ENCODE measurements at regions not wholly inside any gene's neighbourhood (a gene's known extent, or its start where the extent isn't known, plus 50 kb on each side); places are given as distances from the start of the nearest gene placed in this dataset.

DNA sequence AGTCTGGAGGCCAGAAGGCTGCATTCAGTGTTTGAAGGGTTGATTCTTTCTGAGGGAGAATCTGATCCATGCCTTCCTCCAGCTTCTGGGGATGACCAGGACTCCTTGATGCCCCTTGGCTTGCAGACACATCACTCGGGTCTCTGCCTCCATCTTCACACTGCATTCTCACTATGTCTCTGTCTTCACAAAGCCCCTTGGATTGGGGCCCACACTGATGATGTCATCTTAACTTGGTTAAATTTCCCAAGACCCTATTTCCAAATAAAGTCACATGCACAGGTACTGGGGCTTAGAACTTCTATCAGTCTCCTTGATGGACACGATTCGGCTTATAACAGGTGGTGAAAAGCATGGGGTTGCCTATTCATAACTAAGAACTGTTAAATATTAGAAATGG is 112.1 kb upstream of the MYOCD start:
- Histone ChIP-seq H3K9me2 (no peaks in the 10 kb centered on the region), H3K36me3 (replicated peaks in 1 of 2; ENCODE audit: control insufficient read depth in 1 of 2, insufficient read depth in 2 of 2, low read length in 1 of 2) (no peaks in the 10 kb centered on the region), H3F3A (replicated peaks; ENCODE audit: insufficient read depth) (no peaks in the 10 kb centered on the region), H3K27me3 (ENCODE audit: insufficient read depth) (peaks cover 9% of the 10 kb centered on the region; the same call in 1 of the 2 replicates), H3K4me3 (ENCODE audit: low read depth in 2 of 2, low read length in 1 of 2) (no peak overlapping the region), H3K27ac (ENCODE audit: low read depth in 2 of 2, low read length in 1 of 2) (no peak overlapping the region), H3K9me3 (no peaks in the 10 kb centered on the region), H3K4me1 (ENCODE audit: control insufficient read depth in 1 of 2, insufficient read depth in 2 of 2, low read depth in 1 of 2, low read length in 1 of 2) (no peaks in the 10 kb centered on the region), H2AFZ (ENCODE audit: low read depth) (no peak overlapping the region), H4K20me1 (ENCODE audit: insufficient read depth) (no peaks in the 10 kb centered on the region), H3K9ac (no peak overlapping the region), H3K79me2 (ENCODE audit: insufficient read depth) (no peaks in the 10 kb centered on the region), H3K4me2 (no peak overlapping the region)
- CTCF ChIA-PET: no interaction called here
- WGBS (ENCODE audit: low lambda C conversion rate): 13% methylated on average over 3 of the region's 3 CpGs
- DNase-seq: no peak
- TF ChIP-seq NRF1 (IDR thresholded peaks at IDR 0.05; ENCODE audit: low read depth, low read length) (no peak), RAD21 (IDR thresholded peaks at IDR 0.05; ENCODE audit: low read length) (no peak), ELF1 (IDR thresholded peaks at IDR 0.05) (no peak), TEAD4 (IDR thresholded peaks at IDR 0.05; ENCODE audit: borderline replicate concordance, insufficient read depth) (no peak), GATA2 (CRISPR knock-in tag; IDR thresholded peaks at IDR 0.05) (no peak), MXI1 (IDR thresholded peaks at IDR 0.05; ENCODE audit: low read depth, low read length) (no peak), MEF2A (IDR thresholded peaks at IDR 0.05; ENCODE audit: borderline replicate concordance, low read depth) (no peak), TCF12 (IDR thresholded peaks at IDR 0.05) (no peak), CHD2 (IDR thresholded peaks at IDR 0.05; ENCODE audit: low read length, partially characterized antibody) (no peak), NFIC (IDR thresholded peaks at IDR 0.05; ENCODE audit: borderline replicate concordance) (no peak), MAX (IDR thresholded peaks at IDR 0.05; ENCODE audit: low read depth) (no peak), GABPA (IDR thresholded peaks at IDR 0.05; ENCODE audit: low read depth) (no peak), RXRA (IDR thresholded peaks at IDR 0.05; ENCODE audit: borderline replicate concordance, low read depth) (no peak), SMC3 (IDR thresholded peaks at IDR 0.05; ENCODE audit: low read depth, low read length) (no peak), RFX5 (IDR thresholded peaks at IDR 0.05; ENCODE audit: low read length) (no peak), EZH2phosphoT487 (IDR thresholded peaks at IDR 0.05; ENCODE audit: borderline replicate concordance, low read depth) (no peak)
- TF ChIP-seq, protein P1, sequence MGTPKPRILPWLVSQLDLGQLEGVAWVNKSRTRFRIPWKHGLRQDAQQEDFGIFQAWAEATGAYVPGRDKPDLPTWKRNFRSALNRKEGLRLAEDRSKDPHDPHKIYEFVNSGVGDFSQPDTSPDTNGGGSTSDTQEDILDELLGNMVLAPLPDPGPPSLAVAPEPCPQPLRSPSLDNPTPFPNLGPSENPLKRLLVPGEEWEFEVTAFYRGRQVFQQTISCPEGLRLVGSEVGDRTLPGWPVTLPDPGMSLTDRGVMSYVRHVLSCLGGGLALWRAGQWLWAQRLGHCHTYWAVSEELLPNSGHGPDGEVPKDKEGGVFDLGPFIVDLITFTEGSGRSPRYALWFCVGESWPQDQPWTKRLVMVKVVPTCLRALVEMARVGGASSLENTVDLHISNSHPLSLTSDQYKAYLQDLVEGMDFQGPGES (IDR thresholded peaks at IDR 0.05; ENCODE audit: low read depth, low read length): no peak
- TF ChIP-seq, protein P2, sequence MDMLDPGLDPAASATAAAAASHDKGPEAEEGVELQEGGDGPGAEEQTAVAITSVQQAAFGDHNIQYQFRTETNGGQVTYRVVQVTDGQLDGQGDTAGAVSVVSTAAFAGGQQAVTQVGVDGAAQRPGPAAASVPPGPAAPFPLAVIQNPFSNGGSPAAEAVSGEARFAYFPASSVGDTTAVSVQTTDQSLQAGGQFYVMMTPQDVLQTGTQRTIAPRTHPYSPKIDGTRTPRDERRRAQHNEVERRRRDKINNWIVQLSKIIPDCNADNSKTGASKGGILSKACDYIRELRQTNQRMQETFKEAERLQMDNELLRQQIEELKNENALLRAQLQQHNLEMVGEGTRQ (IDR thresholded peaks at IDR 0.05; ENCODE audit: borderline replicate concordance, low read depth, low read length): no peak
- POLR2A ChIA-PET: no interaction called here

DNA sequence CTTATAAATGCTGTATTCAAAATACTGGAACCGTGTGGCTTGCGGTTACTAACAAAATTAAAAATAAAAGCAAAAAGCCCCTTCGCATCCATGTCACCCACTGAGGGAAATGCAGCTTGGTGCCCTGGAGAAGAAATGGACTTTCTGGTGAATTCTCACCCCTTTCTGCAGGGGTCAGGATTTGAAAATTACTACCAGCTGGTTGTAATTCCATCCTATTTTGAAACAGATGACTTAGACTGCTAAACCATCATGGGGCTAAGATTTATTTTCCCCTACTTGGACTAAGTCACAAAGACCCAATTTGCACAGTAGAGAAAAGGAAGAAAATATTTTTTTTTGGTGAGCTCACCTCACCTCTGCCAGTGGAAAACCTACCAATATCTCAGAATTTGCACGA is 111.4 kb upstream of the MYOCD start:
- H3K9me2 ChIP-seq: no peaks in the 10 kb centered on the region
- H3K27ac ChIP-seq (ENCODE audit: low read depth in 2 of 2, low read length in 1 of 2): no peak overlapping the region
- H3K79me2 ChIP-seq (ENCODE audit: insufficient read depth): no peaks in the 10 kb centered on the region
- 12% methylated on average over 4 of the region's 4 CpGs for WGBS (ENCODE audit: low lambda C conversion rate)
- no peak overlapping the region for H3K9ac ChIP-seq
- H3K36me3 ChIP-seq (replicated peaks in 1 of 2; ENCODE audit: control insufficient read depth in 1 of 2, insufficient read depth in 2 of 2, low read length in 1 of 2): no peaks in the 10 kb centered on the region
- H2AFZ ChIP-seq (ENCODE audit: low read depth): no peak overlapping the region
- H3K4me1 ChIP-seq (ENCODE audit: control insufficient read depth in 1 of 2, insufficient read depth in 2 of 2, low read depth in 1 of 2, low read length in 1 of 2): no peaks in the 10 kb centered on the region
- DNase-seq: no peak
- ChIA-PET CTCF (no interaction called here), POLR2A (no interaction called here)
- H3K9me3 ChIP-seq: no peaks in the 10 kb centered on the region
- H3K4me3 ChIP-seq (ENCODE audit: low read depth in 2 of 2, low read length in 1 of 2): no peak overlapping the region
- no peaks in the 10 kb centered on the region for H3F3A ChIP-seq (replicated peaks; ENCODE audit: insufficient read depth)
- H4K20me1 ChIP-seq (ENCODE audit: insufficient read depth): no peaks in the 10 kb centered on the region
- no peak for TF ChIP-seq TEAD4 (IDR thresholded peaks at IDR 0.05; ENCODE audit: borderline replicate concordance, insufficient read depth)
- no peak for TF ChIP-seq NFIC (IDR thresholded peaks at IDR 0.05; ENCODE audit: borderline replicate concordance)
- no peak for TF ChIP-seq POLR2AphosphoS5 (IDR thresholded peaks at IDR 0.05; ENCODE audit: low read depth, low read length)
- TF ChIP-seq YY1 (IDR thresholded peaks at IDR 0.05; ENCODE audit: low read depth): no peak
- no peak for TF ChIP-seq MEF2A (IDR thresholded peaks at IDR 0.05; ENCODE audit: borderline replicate concordance, low read depth)
- no peak for TF ChIP-seq SMC3 (IDR thresholded peaks at IDR 0.05; ENCODE audit: low read depth, low read length)
- TF ChIP-seq GATA2 (CRISPR knock-in tag; IDR thresholded peaks at IDR 0.05): no peak
- TF ChIP-seq FOXM1 (IDR thresholded peaks at IDR 0.05; ENCODE audit: low read depth): no peak
- TF ChIP-seq RCOR1 (IDR thresholded peaks at IDR 0.05; ENCODE audit: low read length): no peak
- no peak for TF ChIP-seq RAD21 (IDR thresholded peaks at IDR 0.05; ENCODE audit: low read length)
- TF ChIP-seq, protein P1 (IDR thresholded peaks at IDR 0.05; ENCODE audit: low read depth, low read length): no peak
- no peak for TF ChIP-seq RXRA (IDR thresholded peaks at IDR 0.05; ENCODE audit: borderline replicate concordance, low read depth)
- H3K27me3 ChIP-seq (ENCODE audit: insufficient read depth): peaks cover 9% of the 10 kb centered on the region; the same call in 1 of the 2 replicates
- no peak overlapping the region for H3K4me2 ChIP-seq

All from SK-N-SH (cell line).